AG09319 (cell line): ENCODE measurements at regions not wholly inside any gene's neighbourhood (a gene's known extent, or its start where the extent isn't known, plus 50 kb on each side); places are given as distances from the start of the nearest gene placed in this dataset.

Experiments used
- DNase-seq: peaks from one replicate; pipeline ENCODE4 v3.0.0-alpha.2; 2010; ENCODE audit warnings: low read depth; ENCODE audit errors: extremely low read depth
- TF ChIP-seq, protein P1 (sequence below): IDR thresholded peaks from 2 replicates; pipeline ENCODE4 v1.5.1; 2011; ENCODE audit warnings: low read depth, mild to moderate bottlenecking, inconsistent platforms, low read length, moderate library complexity

DNA sequence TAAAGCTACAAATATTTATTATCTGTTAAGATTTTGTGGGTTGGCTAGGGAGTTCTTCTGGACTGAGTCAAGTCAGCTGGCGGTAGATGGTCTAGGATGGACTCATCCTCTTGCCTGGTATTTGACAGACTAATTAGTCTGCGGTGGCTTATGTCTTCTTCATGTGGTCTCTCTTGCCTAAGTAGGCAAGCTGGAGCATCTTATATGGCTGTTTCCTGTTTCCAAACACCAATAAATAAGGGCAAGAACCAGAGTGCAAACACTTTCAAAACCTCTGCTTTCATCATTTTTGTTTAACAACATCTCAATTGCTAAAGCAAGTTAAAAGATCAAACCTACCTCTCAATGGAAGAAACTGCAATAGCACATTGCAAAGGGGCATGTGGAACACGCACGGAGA, 484.8 kb downstream of the PTPRC start:
- no peak for DNase-seq
- TF ChIP-seq, protein P1, sequence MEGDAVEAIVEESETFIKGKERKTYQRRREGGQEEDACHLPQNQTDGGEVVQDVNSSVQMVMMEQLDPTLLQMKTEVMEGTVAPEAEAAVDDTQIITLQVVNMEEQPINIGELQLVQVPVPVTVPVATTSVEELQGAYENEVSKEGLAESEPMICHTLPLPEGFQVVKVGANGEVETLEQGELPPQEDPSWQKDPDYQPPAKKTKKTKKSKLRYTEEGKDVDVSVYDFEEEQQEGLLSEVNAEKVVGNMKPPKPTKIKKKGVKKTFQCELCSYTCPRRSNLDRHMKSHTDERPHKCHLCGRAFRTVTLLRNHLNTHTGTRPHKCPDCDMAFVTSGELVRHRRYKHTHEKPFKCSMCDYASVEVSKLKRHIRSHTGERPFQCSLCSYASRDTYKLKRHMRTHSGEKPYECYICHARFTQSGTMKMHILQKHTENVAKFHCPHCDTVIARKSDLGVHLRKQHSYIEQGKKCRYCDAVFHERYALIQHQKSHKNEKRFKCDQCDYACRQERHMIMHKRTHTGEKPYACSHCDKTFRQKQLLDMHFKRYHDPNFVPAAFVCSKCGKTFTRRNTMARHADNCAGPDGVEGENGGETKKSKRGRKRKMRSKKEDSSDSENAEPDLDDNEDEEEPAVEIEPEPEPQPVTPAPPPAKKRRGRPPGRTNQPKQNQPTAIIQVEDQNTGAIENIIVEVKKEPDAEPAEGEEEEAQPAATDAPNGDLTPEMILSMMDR, result no peak

DNA sequence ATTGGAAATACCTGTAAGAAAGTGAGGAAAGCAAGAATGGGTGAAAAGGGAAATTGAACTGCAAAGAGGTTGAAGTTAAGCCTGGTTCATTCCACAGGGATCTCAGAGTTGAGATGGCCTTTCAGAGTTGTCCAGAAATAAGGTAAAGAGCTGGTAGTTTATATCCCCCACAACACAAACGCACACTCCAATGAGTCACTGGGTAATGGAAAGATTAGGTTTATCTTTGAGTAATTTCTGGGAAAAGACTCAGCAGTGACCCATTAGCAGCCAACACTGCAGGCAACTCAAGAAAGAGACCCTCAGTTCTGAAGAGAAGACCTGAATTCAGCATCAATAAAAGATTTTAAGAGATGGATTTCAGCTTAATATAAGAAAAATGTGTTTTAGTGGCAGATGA, 485.5 kb downstream of the PTPRC start:
- DNase-seq, result no peak

DNA sequence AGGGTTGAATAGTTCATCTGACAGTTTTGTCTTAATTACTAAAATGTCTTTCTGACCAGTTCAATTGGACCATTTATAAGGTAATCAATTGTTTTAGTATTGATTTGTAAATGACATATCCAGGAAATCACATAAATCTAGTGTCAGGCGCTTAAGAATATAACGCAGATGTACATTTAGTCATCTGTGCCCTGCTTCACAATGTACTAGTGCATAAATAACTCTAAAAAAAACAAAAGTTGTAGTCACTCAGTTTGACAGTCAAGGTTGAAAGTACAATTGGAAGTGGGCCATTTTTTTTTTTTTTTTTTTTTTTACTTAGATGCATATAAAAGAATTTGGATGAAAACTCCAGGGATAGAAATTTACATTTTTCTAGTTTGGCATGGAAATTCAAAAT, 490.4 kb downstream of the PTPRC start:
- no peak for DNase-seq
- TF ChIP-seq, protein P1, result no peak

More for the DNA sequence above, 485.5 kb downstream of the PTPRC start:
- TF ChIP-seq, protein P1, result no peak

DNA sequence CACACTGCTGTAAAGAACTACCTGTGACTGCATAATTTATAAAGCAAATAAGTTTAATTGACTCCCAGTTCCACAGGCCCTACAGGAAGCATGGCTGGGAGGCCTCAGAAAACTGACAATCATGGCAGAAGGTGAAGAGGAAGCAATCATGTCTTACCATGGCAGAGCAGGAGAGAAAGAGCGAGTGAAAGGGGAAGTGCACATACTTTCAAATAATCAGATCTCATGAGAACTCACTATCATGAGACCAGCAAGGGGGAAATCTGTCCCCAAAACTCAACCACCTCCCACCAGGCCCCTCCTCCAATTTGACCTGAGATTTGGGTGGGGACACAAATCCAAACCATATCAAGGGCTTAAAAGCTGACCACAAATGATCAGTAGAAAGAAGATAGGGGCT, 493.2 kb downstream of the PTPRC start:
- no peak for DNase-seq

DNA sequence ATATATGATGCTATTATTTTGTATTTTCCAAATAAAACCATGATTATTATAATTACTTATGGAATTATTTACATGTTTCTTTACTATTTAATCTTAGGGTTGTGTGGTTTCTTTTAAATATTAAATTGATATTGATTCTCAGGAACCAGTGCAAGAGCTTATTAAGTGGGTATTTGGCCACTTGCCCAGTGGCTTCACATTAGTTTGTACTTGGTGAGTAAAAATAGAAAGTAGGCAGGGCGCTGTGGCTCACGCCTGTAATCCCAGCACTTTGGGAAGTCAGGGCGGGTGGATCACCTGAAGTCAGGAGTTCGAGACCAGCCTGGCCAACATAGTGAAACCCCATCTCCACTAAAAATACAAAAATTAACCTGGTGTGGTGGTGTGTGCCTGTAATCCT, 497.1 kb downstream of the PTPRC start:
- DNase-seq, result no peak
- TF ChIP-seq, protein P1, result no peak

More for the DNA sequence above, 493.2 kb downstream of the PTPRC start:
- TF ChIP-seq, protein P1, result no peak

DNA sequence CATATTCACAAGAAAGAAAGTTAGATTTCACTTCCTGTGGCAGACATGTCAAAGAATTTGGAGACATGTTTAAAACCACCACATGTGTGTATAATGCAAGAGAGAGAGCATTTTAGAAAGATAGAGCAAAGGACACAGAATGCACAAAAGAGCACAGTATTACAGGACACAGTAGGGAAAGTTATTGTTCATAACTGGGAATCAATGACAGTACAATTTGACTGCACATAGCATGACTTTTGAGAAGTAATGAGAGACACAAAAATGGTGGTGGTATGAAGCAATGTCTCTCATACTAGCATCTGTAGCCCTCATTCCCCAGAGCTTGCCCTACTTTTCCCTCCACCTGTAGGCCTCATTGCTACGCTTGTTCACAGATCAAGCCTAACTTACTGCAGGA, 499.2 kb downstream of the PTPRC start:
- TF ChIP-seq, protein P1, result no peak
- no peak for DNase-seq

DNA sequence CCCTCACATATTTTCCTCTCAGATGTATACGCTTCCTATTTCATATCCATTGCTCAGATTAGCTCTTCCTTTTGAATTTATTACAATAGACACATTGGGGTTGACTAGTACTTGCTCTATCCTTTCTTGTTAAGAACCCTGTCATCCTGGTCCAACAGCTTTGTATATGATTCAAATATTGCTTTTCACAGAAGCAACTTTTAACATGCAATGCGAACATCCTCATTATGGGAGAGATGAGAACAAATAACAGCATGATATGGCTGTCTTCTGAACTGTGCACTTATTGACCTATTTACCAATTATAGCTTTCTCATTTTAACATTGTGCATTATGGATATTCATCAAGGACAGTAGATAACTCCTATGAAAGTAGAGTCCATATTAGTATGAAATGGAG, 510.8 kb downstream of the PTPRC start:
- no peak for DNase-seq
- TF ChIP-seq, protein P1, result no peak

DNA sequence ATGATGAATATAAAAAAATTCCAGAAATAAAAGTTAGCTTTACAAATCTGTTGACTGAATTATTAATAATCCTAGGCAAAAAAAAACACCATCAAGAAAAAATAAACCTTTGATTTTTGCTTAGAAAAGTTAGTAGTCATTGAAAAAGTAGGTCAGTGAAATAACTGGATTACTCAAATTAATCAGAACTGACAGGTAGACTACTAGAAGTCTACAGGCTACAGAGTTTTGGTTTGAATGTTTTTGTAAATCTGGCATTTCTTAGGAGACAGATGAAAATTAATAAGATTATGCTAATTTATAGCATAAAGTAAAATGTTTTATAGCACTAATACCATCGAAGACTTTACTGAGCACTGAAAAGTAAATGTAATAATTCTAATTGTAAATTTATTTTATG, 511.9 kb downstream of the PTPRC start:
- TF ChIP-seq, protein P1, result no peak
- DNase-seq, result no peak
